ENCODE measurements at regions not wholly inside any gene's neighbourhood (a gene's known extent, or its start where the extent isn't known, plus 50 kb on each side); places are given as distances from the start of the nearest gene placed in this dataset.

DNA sequence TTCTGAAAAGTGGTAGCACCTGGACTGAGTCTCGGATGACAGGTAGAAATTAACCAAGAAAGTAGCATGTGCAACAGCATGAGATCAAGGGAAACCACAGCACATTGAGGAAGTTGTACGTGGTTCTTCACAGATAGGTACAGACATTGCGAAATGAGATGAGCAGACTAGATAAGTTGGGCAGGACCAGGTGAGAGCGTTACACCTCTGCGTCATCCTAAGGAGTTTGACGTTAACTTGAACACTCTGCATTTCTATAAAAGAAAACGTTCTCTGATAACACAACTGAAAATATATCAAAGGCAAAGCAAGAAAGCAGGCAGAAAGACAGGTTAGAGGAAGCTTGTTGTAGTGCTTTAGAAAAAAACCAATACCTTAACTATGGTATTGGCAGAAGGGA is 98.5 kb upstream of the RASSF8 start:
- DNase-seq (ENCODE audit: extremely low spot score) = no peak
- intact Hi-C loops (cut with DNase I) = no loop called here
- 82% methylated on average over 7 of the region's 7 CpGs for WGBS
- Histone ChIP-seq H3K27me3 (no peaks in the 10 kb centered on the region), H3K4me3 (no peak overlapping the region), H3K4me1 (no peaks in the 10 kb centered on the region), H3K27ac (replicated peaks in 1 of 4) (no peak overlapping the region), H3K9me3 (no peaks in the 10 kb centered on the region), H3K36me3 (no peaks in the 10 kb centered on the region)
- TF ChIP-seq EP300 (IDR thresholded peaks at IDR 0.05) (no peak), POLR2A (IDR thresholded peaks at IDR 0.05; ENCODE audit: low read depth) (no peak), POLR2AphosphoS5 (IDR thresholded peaks at IDR 0.05) (no peak)
- TF ChIP-seq, protein P1, sequence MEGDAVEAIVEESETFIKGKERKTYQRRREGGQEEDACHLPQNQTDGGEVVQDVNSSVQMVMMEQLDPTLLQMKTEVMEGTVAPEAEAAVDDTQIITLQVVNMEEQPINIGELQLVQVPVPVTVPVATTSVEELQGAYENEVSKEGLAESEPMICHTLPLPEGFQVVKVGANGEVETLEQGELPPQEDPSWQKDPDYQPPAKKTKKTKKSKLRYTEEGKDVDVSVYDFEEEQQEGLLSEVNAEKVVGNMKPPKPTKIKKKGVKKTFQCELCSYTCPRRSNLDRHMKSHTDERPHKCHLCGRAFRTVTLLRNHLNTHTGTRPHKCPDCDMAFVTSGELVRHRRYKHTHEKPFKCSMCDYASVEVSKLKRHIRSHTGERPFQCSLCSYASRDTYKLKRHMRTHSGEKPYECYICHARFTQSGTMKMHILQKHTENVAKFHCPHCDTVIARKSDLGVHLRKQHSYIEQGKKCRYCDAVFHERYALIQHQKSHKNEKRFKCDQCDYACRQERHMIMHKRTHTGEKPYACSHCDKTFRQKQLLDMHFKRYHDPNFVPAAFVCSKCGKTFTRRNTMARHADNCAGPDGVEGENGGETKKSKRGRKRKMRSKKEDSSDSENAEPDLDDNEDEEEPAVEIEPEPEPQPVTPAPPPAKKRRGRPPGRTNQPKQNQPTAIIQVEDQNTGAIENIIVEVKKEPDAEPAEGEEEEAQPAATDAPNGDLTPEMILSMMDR (IDR thresholded peaks at IDR 0.05) = no peak

GRCh38 chr12:25861226-25861625 is 97.3 kb upstream of the RASSF8 start:
- H3K27me3 ChIP-seq = no peaks in the 10 kb centered on the region
- TF ChIP-seq POLR2A (IDR thresholded peaks at IDR 0.05; ENCODE audit: low read depth) (no peak), POLR2AphosphoS5 (IDR thresholded peaks at IDR 0.05) (no peak), EP300 (IDR thresholded peaks at IDR 0.05) (no peak)
- no peaks in the 10 kb centered on the region for H3K36me3 ChIP-seq
- no peaks in the 10 kb centered on the region for H3K4me1 ChIP-seq
- DNase-seq (ENCODE audit: extremely low spot score) = no peak
- 88% methylated on average over 2 of the region's 2 CpGs for WGBS
- H3K4me3 ChIP-seq = no peak overlapping the region
- H3K27ac ChIP-seq (replicated peaks in 1 of 4) = no peak overlapping the region
- intact Hi-C loops (cut with DNase I) = no loop called here
- no peaks in the 10 kb centered on the region for H3K9me3 ChIP-seq

GRCh38 chr12:25864306-25865276 is 93.9 kb upstream of the RASSF8 start:
- DNase-seq (ENCODE audit: extremely low spot score) = no peak
- TF ChIP-seq, protein P1 (IDR thresholded peaks at IDR 0.05) = no peak
- TF ChIP-seq EP300 (IDR thresholded peaks at IDR 0.05) (no peak), POLR2A (IDR thresholded peaks at IDR 0.05; ENCODE audit: low read depth) (no peak), POLR2AphosphoS5 (IDR thresholded peaks at IDR 0.05) (no peak)
- intact Hi-C loops (cut with DNase I) = no loop called here
- no peaks in the 10 kb centered on the region for H3K4me1 ChIP-seq
- H3K36me3 ChIP-seq = no peaks in the 10 kb centered on the region
- H3K27ac ChIP-seq (replicated peaks in 1 of 4) = no peak overlapping the region
- 82% methylated on average over 3 of the region's 3 CpGs for WGBS
- no peaks in the 10 kb centered on the region for H3K9me3 ChIP-seq
- H3K4me3 ChIP-seq = no peak overlapping the region
- no peaks in the 10 kb centered on the region for H3K27me3 ChIP-seq

DNA sequence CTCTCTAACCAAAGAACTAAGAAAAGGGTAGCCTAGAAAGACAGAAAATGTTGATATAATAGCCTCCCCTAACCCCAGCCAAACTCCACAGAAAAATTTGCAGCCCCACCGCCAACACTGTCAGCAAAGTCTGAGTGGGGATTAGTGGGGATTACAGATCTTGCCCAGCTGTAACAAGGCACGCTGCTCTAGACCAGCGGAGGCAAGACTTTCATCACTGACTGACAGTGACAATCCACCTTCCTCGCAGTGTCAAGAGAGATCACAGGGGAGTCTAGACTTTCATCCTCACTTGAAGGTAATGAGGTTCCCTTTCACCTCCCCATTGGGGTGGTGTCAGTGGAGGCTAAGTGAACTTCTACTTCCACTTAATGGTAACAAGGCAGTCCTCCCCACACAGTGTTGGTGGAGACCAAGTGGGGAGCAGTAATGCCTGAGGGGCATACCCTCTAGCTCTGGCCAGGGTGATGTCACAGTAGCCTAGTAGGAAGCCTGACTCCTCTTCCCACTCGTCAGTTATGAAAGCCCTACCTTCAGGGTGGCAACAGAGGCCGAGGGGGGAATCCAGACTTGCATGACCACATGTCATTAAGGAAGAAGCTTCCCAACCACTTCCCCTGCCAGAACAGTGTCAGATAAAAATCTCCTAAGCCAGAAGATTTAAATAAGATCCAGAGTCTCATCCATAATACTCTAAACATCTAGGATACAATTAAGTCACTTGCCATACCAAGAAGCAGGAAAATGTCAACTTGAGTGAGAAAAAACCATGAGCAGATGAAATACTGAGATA is 91.7 kb upstream of the RASSF8 start:
- H3K27me3 ChIP-seq = no peaks in the 10 kb centered on the region
- H3K27ac ChIP-seq (replicated peaks in 1 of 4) = no peak overlapping the region
- WGBS = 78% methylated on average over 6 of the region's 6 CpGs
- no peaks in the 10 kb centered on the region for H3K36me3 ChIP-seq
- TF ChIP-seq POLR2A (IDR thresholded peaks at IDR 0.05; ENCODE audit: low read depth) (no peak), EP300 (IDR thresholded peaks at IDR 0.05) (no peak), POLR2AphosphoS5 (IDR thresholded peaks at IDR 0.05) (no peak)
- TF ChIP-seq, protein P1 (IDR thresholded peaks at IDR 0.05) = no peak
- H3K4me1 ChIP-seq = no peaks in the 10 kb centered on the region
- no peaks in the 10 kb centered on the region for H3K9me3 ChIP-seq
- no peak for DNase-seq (ENCODE audit: extremely low spot score)
- intact Hi-C loops (cut with DNase I) = no loop called here
- H3K4me3 ChIP-seq = no peak overlapping the region

GRCh38 chr12:25868193-25868592 is 90.3 kb upstream of the RASSF8 start:
- H3K27ac ChIP-seq (replicated peaks in 1 of 4) = no peak overlapping the region
- no peaks in the 10 kb centered on the region for H3K36me3 ChIP-seq
- H3K4me3 ChIP-seq = no peak overlapping the region
- no peaks in the 10 kb centered on the region for H3K9me3 ChIP-seq
- TF ChIP-seq POLR2AphosphoS5 (IDR thresholded peaks at IDR 0.05) (no peak), POLR2A (IDR thresholded peaks at IDR 0.05; ENCODE audit: low read depth) (no peak), EP300 (IDR thresholded peaks at IDR 0.05) (no peak)
- TF ChIP-seq, protein P1 (IDR thresholded peaks at IDR 0.05) = no peak
- intact Hi-C loops (cut with DNase I) = no loop called here
- DNase-seq (ENCODE audit: extremely low spot score) = no peak
- no peaks in the 10 kb centered on the region for H3K27me3 ChIP-seq
- H3K4me1 ChIP-seq = no peaks in the 10 kb centered on the region

All from esophagus muscularis mucosa (tissue), 4 donors.